Thoracic aorta (tissue), 2 donors: ENCODE measurements at regions not wholly inside any gene's neighbourhood (a gene's known extent, or its start where the extent isn't known, plus 50 kb on each side); places are given as distances from the start of the nearest gene placed in this dataset.

ENCODE experiments used
- ATAC-seq: fragments of 150-250 bp; one replicate; pipeline ENCODE4 v1.8.0; 2017; ENCODE audit warnings: low read depth; ENCODE audit not compliant: insufficient number of reproducible peaks, low FRiP score
- DNase-seq: peaks from one replicate; pipeline ENCODE4 v3.0.0-alpha.2; 2020; ENCODE audit warnings: low spot score
- H3K27ac ChIP-seq, 2 donors: fragments of 200-600 bp; sonication (generic); 1 replicate in 1 of 2; 2 replicates in 1 of 2; pipeline ENCODE4 v1.5.1; 2016; ENCODE audit warnings: mild to moderate bottlenecking in 2 of 2, moderate library complexity in 2 of 2
- H3K27me3 ChIP-seq: fragments of 200-600 bp; sonication (generic); replicated peaks from 2 replicates; pipeline ENCODE4 v1.6.0; 2016; ENCODE audit warnings: mild to moderate bottlenecking; ENCODE audit not compliant: insufficient read depth
- H3K36me3 ChIP-seq: fragments of 200-600 bp; sonication (generic); one replicate; pipeline ENCODE4 v1.5.1; 2016
- H3K4me1 ChIP-seq, 2 donors: fragments of 200-600 bp; sonication (generic); 1 replicate in 1 of 2; 2 replicates in 1 of 2; pipeline versions ENCODE4 v1.5.1 to v1.6.0; 2016; ENCODE audit warnings: low read depth in 2 of 2, mild to moderate bottlenecking in 1 of 2; ENCODE audit not compliant: control insufficient read depth in 1 of 2
- H3K4me3 ChIP-seq: fragments of 200-600 bp; sonication (generic); 2 replicates; pipeline ENCODE4 v1.5.1; 2016; ENCODE audit warnings: mild to moderate bottlenecking
- H3K9me3 ChIP-seq: fragments of 200-600 bp; sonication (generic); 2 replicates; pipeline ENCODE4 v1.5.1; 2016
- TF ChIP-seq, protein P1 (sequence below): fragments of 200-600 bp; sonication (generic); IDR thresholded peaks from one replicate; pipeline ENCODE4 v1.5.1; 2019; ENCODE audit warnings: antibody characterized with exemption

DNA sequence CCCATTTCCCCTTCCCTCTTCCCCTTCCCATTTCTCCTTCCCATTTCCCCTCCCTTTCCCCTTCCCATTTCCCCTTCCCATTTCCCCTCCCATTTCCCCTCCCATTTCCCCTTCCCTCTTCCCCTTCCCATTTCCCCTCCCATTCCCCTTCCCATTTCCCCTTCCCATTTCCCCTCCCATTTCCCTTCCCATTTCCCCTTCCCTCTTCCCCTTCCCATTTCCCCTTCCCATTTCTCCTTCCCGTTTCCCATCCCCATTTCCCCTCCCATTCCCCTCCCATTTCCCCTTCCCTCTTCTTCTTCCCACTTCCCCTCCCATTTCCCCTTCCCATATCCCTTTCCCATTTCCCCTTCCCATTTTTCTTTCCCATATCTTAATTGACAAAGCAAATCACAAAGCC is 109.0 kb downstream of the OLFM1 start:
- Histone ChIP-seq H3K4me3 (no peak overlapping the region), H3K4me1 (no peaks in the 10 kb centered on the region), H3K27ac (no peak overlapping the region), H3K36me3 (no peaks in the 10 kb centered on the region), H3K27me3 (no peaks in the 10 kb centered on the region), H3K9me3 (no peaks in the 10 kb centered on the region)
- ATAC-seq (no peak), DNase-seq (no peak)
- TF ChIP-seq, protein P1, sequence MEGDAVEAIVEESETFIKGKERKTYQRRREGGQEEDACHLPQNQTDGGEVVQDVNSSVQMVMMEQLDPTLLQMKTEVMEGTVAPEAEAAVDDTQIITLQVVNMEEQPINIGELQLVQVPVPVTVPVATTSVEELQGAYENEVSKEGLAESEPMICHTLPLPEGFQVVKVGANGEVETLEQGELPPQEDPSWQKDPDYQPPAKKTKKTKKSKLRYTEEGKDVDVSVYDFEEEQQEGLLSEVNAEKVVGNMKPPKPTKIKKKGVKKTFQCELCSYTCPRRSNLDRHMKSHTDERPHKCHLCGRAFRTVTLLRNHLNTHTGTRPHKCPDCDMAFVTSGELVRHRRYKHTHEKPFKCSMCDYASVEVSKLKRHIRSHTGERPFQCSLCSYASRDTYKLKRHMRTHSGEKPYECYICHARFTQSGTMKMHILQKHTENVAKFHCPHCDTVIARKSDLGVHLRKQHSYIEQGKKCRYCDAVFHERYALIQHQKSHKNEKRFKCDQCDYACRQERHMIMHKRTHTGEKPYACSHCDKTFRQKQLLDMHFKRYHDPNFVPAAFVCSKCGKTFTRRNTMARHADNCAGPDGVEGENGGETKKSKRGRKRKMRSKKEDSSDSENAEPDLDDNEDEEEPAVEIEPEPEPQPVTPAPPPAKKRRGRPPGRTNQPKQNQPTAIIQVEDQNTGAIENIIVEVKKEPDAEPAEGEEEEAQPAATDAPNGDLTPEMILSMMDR, result no peak

DNA sequence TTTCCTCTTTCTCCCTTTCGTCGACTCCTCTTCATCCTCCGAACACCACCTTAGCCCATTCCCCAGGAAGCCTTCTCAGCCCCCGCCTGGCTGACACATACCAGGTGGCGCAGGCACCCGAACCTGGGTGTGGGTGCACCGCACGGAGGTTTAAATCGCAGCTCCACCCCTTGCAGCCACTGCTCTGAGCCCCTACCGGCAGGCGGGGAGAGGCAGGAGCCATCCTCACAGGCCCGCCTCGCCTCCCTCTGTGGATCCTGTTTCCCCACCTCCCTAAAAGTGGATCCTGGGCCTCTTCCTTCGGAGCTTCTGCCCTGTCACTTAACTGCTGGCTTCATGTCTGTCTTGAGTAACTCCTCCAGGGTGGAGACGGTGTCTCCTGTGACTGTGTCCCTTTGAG is 110.7 kb downstream of the OLFM1 start:
- Histone ChIP-seq H3K4me1 (no peaks in the 10 kb centered on the region), H3K36me3 (no peaks in the 10 kb centered on the region), H3K9me3 (no peaks in the 10 kb centered on the region), H3K4me3 (no peak overlapping the region), H3K27ac (no peak overlapping the region), H3K27me3 (no peaks in the 10 kb centered on the region)
- ATAC-seq (no peak), DNase-seq (no peak)
- TF ChIP-seq, protein P1, result no peak

DNA sequence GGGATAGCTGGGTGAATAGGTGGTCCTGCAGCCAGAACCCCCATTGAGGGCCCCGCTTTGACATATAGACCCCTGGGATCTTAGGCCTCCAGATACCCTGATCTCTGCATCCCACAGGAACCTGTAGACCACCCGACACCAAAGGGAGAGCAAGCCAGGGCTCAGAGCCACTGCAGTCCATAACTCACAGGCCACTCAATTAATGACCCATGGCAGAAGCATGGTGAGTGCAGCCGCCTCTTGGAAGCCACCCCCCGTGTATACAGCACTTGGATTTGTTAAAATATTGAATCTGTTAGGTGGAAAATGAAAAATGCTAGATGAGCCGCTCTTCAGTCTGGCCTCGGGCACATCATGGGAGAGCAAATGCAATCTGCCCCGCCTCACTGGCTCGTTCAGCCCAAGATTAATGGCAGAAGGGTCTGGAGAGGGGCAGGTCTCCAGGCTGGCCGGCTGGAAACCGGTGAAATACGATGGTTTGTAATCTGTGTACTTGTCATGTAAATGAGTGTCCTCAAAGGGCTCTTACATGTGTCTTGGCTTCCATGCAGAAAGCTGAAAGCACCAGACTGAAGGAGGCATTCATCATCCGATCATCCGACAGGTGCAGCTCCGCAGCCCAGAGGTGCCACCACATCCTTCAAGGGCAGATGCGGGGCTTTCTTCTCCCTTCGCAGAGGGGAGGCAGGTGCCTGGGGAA is 111.3 kb downstream of the OLFM1 start:
- Histone ChIP-seq H3K27ac (no peak overlapping the region), H3K4me3 (no peak overlapping the region), H3K9me3 (no peaks in the 10 kb centered on the region), H3K27me3 (no peaks in the 10 kb centered on the region), H3K36me3 (no peaks in the 10 kb centered on the region), H3K4me1 (no peaks in the 10 kb centered on the region)
- TF ChIP-seq, protein P1, result no peak
- DNase-seq, result no peak
- no peak for ATAC-seq

DNA sequence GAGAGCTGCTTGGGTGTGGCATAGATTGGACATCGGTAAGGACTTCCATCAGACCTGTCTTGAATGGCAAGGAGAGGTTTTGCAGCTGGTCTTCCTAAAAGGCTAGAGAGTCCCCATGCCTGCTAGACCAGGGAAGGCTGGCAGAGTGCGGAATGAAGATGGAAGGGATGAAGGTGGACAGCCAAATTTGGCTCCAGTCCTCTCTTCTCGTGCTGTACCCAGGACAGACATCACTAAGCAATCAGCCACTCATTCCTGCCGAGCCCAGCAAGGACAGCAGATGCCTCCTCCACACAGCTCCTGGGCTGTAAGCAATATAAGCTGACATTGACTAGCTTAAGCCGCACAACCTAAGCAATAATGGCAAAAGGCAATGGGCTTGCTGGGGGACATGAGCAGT is 112.0 kb downstream of the OLFM1 start:
- H3K9me3 ChIP-seq, result no peaks in the 10 kb centered on the region
- TF ChIP-seq, protein P1, result no peak
- no peak for DNase-seq
- no peaks in the 10 kb centered on the region for H3K36me3 ChIP-seq
- no peaks in the 10 kb centered on the region for H3K4me1 ChIP-seq
- no peak for ATAC-seq
- no peak overlapping the region for H3K4me3 ChIP-seq
- no peaks in the 10 kb centered on the region for H3K27me3 ChIP-seq
- no peak overlapping the region for H3K27ac ChIP-seq

DNA sequence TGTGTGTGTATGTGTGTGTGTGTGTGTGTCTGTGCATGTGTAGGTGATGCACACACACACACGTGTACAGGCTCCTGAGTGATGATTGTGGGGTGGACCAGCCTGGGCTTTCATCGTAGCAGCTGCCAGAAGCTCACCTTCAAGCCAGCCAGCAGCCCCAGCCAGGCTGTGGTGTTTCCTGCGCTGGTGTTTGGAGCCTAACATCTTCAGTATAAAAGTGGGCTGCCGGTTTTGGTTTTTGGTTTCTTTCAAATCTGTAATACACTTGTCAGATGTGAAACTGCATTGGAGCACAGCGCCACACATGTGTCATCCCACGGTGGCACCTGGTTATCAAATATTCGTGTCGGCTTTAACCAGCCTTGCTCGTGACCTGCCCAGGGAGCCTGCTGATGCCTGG is 114.2 kb downstream of the OLFM1 start:
- ATAC-seq (no peak), DNase-seq (no peak)
- Histone ChIP-seq H3K4me1 (no peaks in the 10 kb centered on the region), H3K4me3 (no peak overlapping the region), H3K27me3 (no peaks in the 10 kb centered on the region), H3K36me3 (no peaks in the 10 kb centered on the region), H3K27ac (no peak overlapping the region), H3K9me3 (no peaks in the 10 kb centered on the region)
- TF ChIP-seq, protein P1, result no peak
